Body of pancreas (tissue), 4 donors: ENCODE measurements at regions not wholly inside any gene's neighbourhood (a gene's known extent, or its start where the extent isn't known, plus 50 kb on each side); places are given as distances from the start of the nearest gene placed in this dataset.

Experiments used
- CTCF ChIP-seq, 7 experiments: fragments of 450-650 bp in 4 of 7; fragments of 200-600 bp in 3 of 7; sonication (generic) in 3 of 7; IDR thresholded peaks; one replicate each; pipeline ENCODE4 v1.5.1; 2016 to 2019; ENCODE audit warnings: antibody characterized with exemption in 7 of 7
- POLR2A ChIP-seq, 3 donors: fragments of 450-650 bp; IDR thresholded peaks; one replicate each; pipeline ENCODE4 v1.6.1; 2016; ENCODE audit warnings: antibody characterized with exemption in 3 of 3, mild to moderate bottlenecking in 2 of 3

- TF ChIP-seq POLR2A (IDR thresholded peaks at IDR 0.05) (no peak), CTCF (IDR thresholded peaks at IDR 0.05) (no peak)
Observed at GRCh38 chr3:117302428-117302827, 592.8 kb downstream of the TUSC7 start.
